Thymus (tissue), 11 donors: ENCODE measurements at regions not wholly inside any gene's neighbourhood (a gene's known extent, or its start where the extent isn't known, plus 50 kb on each side); places are given as distances from the start of the nearest gene placed in this dataset.

Source experiments
- DNase-seq, 9 donors: peaks; one replicate each; pipeline ENCODE4 v3.0.0-alpha.2; 2013; ENCODE audit warnings: low spot score in 9 of 9, low read depth in 6 of 9, missing footprints in 1 of 9
- H3K27ac ChIP-seq, 2 donors: one replicate each; pipeline ENCODE4 v1.5.1; 2013; ENCODE audit warnings: control low read depth in 1 of 2, low read depth in 1 of 2, low read length in 1 of 2, mild to moderate bottlenecking in 1 of 2, moderate library complexity in 1 of 2
- H3K27me3 ChIP-seq, 2 donors: one replicate each; pipeline ENCODE4 v1.5.1; 2013; ENCODE audit warnings: low read length in 1 of 2; ENCODE audit not compliant: control insufficient read depth in 2 of 2, insufficient read depth in 1 of 2
- H3K36me3 ChIP-seq, 2 donors: one replicate each; pipeline ENCODE4 v1.5.1; 2013; ENCODE audit warnings: low read length in 1 of 2, mild to moderate bottlenecking in 1 of 2, moderate library complexity in 1 of 2; ENCODE audit not compliant: control insufficient read depth in 2 of 2, insufficient read depth in 2 of 2
- H3K4me1 ChIP-seq, 2 donors: one replicate each; pipeline ENCODE4 v1.5.1; 2013; ENCODE audit warnings: low read length in 2 of 2; ENCODE audit not compliant: control insufficient read depth in 2 of 2, insufficient read depth in 2 of 2
- H3K4me3 ChIP-seq, 2 donors: one replicate each; pipeline ENCODE4 v1.5.1; 2013; ENCODE audit warnings: low read length in 2 of 2, control low read depth in 1 of 2, mild to moderate bottlenecking in 1 of 2
- H3K9me3 ChIP-seq, 2 donors: one replicate each; pipeline ENCODE4 v1.5.1; 2013; ENCODE audit warnings: low read length in 1 of 2, mild to moderate bottlenecking in 1 of 2; ENCODE audit not compliant: control insufficient read depth in 2 of 2, insufficient read depth in 1 of 2
- WGBS: extraction: QIAGEN DNeasy Blood & Tissue Kit; methylation state at CpG from one replicate; pipeline ENCODE4 v1.1.7; 2013; 5-methylcytosine and 5-hydroxymethylcytosine counted together
- donor health status: healthy.

DNA sequence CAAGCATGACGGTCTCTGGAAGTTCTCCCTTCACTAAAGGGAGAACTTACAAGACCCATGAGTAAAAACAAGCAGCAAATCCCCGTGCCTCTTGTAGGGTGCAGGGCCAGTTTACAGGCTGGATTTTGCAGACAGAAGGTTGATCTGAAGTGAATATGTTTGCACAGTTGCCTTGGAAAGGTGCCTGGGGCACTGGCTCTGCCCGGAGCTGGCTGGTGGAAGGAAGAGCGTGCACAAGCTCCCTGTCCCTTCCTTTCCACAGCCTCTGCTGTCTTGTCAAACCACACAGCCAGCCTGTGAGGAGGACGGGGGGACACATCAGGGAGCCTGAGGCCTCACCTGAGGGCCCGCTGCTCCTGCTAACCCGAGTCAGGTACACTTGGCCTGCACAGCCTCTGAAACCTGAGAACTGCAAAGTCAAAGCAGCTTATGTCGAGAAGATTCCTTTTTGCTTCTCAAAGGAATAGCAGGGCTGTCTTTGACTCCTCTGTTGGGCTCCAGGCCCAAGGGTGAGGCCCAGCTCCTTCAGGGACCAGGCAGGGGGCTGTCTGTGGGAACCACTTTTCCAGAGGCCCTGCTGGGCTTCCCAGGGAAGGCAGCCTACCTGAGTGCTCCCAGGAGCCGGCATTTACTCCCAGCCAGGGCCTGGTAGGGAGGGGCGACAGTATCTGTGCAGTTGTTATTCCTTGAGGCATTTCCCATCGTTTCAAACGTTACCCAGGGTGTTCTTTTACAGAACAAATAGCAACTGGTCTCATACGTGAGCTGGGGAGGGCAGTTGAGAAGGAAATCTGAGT lies 251.5 kb downstream of the SIPA1L2 start:
- Histone ChIP-seq H3K27me3 (peaks cover 0 to 3% of the 10 kb centered on the region in 2 donors), H3K27ac (no peak overlapping the region), H3K4me3 (no peak overlapping the region), H3K36me3 (no peaks in the 10 kb centered on the region), H3K9me3 (no peaks in the 10 kb centered on the region), H3K4me1 (no peaks in the 10 kb centered on the region)
- WGBS, result 81% methylated on average over 13 of the region's 13 CpGs
- DNase-seq, result no peak

DNA sequence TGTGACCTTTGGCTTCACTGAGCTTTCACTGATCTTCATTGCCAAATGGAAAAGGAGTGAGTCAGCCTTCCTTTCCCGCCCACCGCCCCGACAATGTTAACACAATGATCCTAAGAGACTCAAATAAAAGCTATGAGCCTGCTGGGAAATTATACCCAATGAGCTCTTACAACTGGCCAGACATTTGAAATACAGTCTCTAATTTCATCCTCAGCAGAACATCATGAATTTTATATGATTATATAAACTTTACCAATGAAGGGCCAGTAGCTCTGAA lies 252.5 kb downstream of the SIPA1L2 start:
- Histone ChIP-seq H3K27ac (no peak overlapping the region), H3K4me1 (no peaks in the 10 kb centered on the region), H3K27me3 (peaks cover 0 to 8% of the 10 kb centered on the region in 2 donors), H3K9me3 (no peaks in the 10 kb centered on the region), H3K4me3 (no peak overlapping the region), H3K36me3 (no peaks in the 10 kb centered on the region)
- no peak for DNase-seq
- WGBS, result 81% methylated on average over 3 of the region's 3 CpGs

DNA sequence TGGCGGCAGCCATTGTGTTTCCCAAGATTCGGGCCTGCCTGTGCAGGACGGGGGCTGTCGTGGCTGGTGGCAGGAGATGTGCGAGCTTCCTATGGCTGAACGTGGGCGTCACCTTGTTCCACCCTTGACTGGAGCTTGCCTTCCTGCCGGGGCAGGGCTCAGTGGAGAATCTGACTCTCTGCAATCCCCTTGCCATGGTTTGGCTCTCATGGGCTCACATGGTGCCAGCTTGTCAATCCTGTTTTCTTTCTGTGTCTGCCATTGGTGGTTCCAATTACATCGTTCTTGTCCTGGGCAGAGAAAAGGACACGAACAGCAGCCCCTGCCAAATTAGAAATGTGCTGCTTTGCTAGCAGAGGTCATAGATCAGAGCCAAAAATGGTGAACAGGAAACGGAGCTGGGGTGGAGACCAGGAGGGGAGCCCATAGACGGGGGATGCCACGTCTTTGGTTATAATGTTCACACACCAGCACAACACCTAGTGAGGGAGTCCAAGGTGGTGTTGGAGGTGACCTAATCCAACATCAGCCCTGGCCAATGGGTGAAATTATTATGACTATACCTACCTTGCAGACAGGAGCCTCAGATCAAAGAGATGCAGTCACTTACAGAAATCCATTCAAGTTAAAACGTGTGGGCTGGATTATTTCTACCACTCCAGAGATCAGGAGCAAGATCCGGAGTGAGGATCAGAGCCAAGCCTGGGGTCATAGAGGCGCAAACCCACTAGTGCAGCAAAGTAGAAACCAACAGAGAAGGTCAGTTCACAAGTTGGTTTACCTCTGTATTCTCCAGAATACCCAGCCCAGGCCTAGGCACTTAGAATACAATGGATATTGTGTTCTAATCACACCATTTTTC lies 253.1 kb downstream of the SIPA1L2 start:
- H3K4me3 ChIP-seq, result no peak overlapping the region
- H3K27ac ChIP-seq, result no peak overlapping the region
- H3K9me3 ChIP-seq, result no peaks in the 10 kb centered on the region
- no peak for DNase-seq
- peaks cover 0 to 8% of the 10 kb centered on the region in 2 donors for H3K27me3 ChIP-seq
- WGBS, result 92% methylated on average over 16 of the region's 16 CpGs
- H3K4me1 ChIP-seq, result no peaks in the 10 kb centered on the region
- H3K36me3 ChIP-seq, result no peaks in the 10 kb centered on the region

DNA sequence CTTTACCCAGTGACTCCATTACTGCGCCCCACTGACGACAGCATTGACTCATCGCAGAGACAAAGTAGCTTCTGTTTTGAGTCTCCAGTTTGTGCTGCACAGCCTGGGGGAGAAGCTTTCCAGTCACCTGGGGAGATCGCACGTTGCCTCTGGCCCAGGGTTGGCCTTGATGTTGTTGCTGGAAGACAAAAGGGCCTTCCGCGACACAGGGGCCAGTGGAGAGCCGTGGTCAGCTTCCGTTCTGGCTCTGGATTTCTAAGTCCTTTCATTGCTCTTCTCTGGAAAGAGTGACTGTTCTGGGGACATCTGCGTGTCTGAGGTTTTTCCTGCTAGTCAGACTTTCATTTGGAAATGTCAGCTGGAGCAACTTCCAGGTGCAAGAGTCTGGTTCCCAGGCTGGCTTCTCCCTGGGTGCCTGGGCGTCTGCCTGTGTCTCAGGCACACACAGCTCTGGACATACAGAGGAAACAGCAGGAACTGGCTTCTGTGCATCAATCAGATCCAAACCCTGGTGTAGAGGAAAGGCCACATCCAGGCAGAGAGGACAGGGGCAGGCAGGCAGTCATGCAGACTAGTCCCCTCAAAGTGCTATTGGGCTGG lies 257.0 kb downstream of the SIPA1L2 start:
- Histone ChIP-seq H3K36me3 (no peaks in the 10 kb centered on the region), H3K4me3 (no peak overlapping the region), H3K4me1 (no peaks in the 10 kb centered on the region), H3K9me3 (no peaks in the 10 kb centered on the region), H3K27ac (no peak overlapping the region), H3K27me3 (peaks cover 0 to 8% of the 10 kb centered on the region in 2 donors)
- no peak for DNase-seq
- 94% methylated on average over 11 of the region's 11 CpGs for WGBS

DNA sequence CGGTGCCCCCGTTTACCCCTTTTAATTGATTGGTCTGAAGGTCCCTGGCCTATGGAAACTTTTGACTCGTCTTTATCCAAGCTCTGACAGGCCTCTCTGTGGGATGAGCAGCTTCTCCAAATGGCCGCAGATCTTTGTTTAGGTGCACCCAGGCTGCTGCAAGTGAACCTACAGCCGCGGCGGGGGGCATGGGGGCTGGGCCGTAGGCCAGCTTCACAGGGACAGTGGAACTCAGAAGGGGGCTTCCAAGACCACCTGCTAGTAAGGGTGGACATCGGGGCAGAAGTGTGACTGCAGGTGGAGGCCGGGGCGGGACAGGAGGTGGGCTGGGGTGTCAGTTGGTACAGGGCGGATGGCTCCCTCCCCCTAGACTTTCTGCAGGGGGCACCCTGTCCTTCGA lies 257.5 kb downstream of the SIPA1L2 start:
- no peaks in the 10 kb centered on the region for H3K36me3 ChIP-seq
- no peak overlapping the region for H3K4me3 ChIP-seq
- no peaks in the 10 kb centered on the region for H3K4me1 ChIP-seq
- H3K9me3 ChIP-seq, result no peaks in the 10 kb centered on the region
- H3K27ac ChIP-seq, result no peak overlapping the region
- no peak for DNase-seq
- peaks cover 0 to 8% of the 10 kb centered on the region in 2 donors for H3K27me3 ChIP-seq
- 95% methylated on average over 13 of the region's 13 CpGs for WGBS

- no peak overlapping the region for H3K4me3 ChIP-seq
- DNase-seq, result no peak
- no peaks in the 10 kb centered on the region for H3K9me3 ChIP-seq
- H3K27me3 ChIP-seq, result peaks cover 0 to 6% of the 10 kb centered on the region in 2 donors
- H3K36me3 ChIP-seq, result no peaks in the 10 kb centered on the region
- no peaks in the 10 kb centered on the region for H3K4me1 ChIP-seq
- no peak overlapping the region for H3K27ac ChIP-seq
- WGBS, result 96% methylated on average over 11 of the region's 11 CpGs
Measured at GRCh38 chr1:232369451-232370296, 260.3 kb downstream of the SIPA1L2 start.

- peak in 1 of 9 donors; percentile 14 for DNase-seq
- WGBS, result 95% methylated on average over 2 of the region's 2 CpGs
- peaks cover 0 to 6% of the 10 kb centered on the region in 2 donors for H3K27me3 ChIP-seq
Measured at GRCh38 chr1:232368821-232369321, 261.1 kb downstream of the SIPA1L2 start.

DNA sequence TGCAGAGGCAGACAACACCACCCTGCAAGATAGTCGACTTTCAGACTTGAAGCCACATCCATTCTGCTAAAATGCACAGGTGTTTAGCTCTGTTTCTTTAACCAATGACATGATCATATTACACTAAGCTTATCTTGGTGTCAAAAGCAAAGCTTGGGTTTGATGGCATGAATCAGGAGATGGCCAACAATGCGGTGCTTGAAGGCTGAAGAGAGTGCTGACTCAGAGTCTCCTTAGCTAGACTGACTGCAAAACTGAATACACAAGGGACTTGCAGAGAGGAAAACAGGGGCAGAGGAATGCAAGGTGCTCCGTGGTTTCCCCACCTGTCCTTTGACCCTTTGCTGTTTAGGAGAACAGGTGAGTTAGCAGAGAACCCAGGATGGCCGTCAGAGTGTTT lies 262.6 kb downstream of the SIPA1L2 start:
- Histone ChIP-seq H3K36me3 (no peaks in the 10 kb centered on the region), H3K27me3 (no peaks in the 10 kb centered on the region), H3K27ac (no peak overlapping the region), H3K9me3 (no peaks in the 10 kb centered on the region), H3K4me1 (no peaks in the 10 kb centered on the region), H3K4me3 (no peak overlapping the region)
- peak in 1 of 9 donors; percentile 15 for DNase-seq
- WGBS, result 86% methylated on average over 4 of the region's 4 CpGs

More at GRCh38 chr1:232368821-232369321, 261.1 kb downstream of the SIPA1L2 start:
- Histone ChIP-seq H3K36me3 (no peaks in the 10 kb centered on the region), H3K4me3 (no peak overlapping the region), H3K27ac (no peak overlapping the region), H3K9me3 (no peaks in the 10 kb centered on the region), H3K4me1 (no peaks in the 10 kb centered on the region)
